NT2/D1 (cell line): ENCODE measurements at regions not wholly inside any gene's neighbourhood (a gene's known extent, or its start where the extent isn't known, plus 50 kb on each side); places are given as distances from the start of the nearest gene placed in this dataset.

ENCODE experiments used
- YY1 ChIP-seq: IDR thresholded peaks from 2 replicates; pipeline ENCODE4 v1.6.1; 2011; ENCODE audit not compliant: insufficient read length, insufficient read depth
- ZNF274 ChIP-seq: IDR thresholded peaks from 2 replicates; pipeline ENCODE4 v1.6.1; 2011; ENCODE audit warnings: mild to moderate bottlenecking, low read depth, low read length

DNA sequence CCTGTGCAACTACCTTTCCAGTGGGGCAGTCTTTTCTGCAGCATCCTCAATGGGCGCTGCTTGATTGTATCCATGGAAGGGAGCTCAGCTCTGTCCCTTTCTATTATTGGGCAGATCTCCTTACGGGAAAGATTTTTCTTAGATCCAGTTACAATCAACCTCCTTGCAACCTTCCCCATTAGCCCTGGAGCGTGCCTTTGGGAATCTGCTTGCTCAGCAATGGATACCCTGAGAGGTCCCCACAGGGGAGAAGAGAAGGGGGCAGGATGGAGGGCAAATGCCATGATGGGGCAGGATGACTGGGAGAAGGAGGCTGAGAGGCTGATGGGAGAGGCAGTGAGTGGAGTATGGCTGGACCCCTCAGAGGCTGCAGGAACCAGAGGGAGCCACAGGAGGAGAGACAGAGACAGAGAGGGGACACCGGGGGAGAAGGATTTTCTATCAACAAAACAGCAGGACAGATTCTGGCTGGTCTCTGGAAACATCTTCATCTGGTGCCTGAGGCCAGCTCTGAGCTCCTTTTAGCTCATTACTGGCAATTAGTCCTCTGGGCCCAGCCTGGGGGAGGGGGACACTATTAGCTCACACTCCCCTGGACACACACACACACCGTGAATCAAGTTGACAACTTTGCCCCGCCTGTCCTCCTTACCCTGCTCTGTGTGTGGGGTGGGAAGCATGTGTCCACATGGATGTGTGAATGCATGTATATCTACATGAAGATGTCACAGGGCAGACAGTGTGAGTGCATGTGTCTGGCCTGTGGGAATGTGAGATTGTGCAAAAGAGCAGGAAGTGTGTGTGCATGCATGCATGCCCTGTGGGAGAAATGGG, 80.8 kb upstream of the PAX2 start:
- TF ChIP-seq ZNF274 (no peak), YY1 (no peak)
